ENCODE measurements at regions not wholly inside any gene's neighbourhood (a gene's known extent, or its start where the extent isn't known, plus 50 kb on each side); places are given as distances from the start of the nearest gene placed in this dataset.
"Not testable (repeated sequence)": the region's sequence is repeated elsewhere in the genome, so short reads cannot be mapped to it uniquely, and the experiment has no call there.

DNA sequence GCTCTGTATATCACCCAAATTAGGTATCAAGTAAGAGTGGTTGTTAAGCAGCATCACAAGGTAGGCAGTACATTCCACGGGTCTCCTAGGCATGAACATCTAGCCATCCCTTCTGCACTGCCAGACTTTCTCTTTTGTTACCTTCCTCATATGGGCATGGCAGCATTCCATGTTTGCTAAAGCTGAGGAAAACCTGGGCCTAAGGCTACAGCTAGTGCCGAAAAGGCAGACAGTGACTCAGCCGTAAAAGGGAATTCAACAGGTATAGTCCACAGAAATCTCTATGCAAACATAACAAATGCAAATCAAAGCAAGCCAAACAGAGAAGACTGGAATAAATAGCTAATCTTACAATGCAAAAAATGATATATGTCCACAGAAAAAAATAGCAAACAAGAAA is 645.4 kb downstream of the ZBBX start:
- no peak for DNase-seq (ENCODE audit: extremely low read depth in 1 of 11, low read depth in 9 of 11, low spot score in 4 of 11)

DNA sequence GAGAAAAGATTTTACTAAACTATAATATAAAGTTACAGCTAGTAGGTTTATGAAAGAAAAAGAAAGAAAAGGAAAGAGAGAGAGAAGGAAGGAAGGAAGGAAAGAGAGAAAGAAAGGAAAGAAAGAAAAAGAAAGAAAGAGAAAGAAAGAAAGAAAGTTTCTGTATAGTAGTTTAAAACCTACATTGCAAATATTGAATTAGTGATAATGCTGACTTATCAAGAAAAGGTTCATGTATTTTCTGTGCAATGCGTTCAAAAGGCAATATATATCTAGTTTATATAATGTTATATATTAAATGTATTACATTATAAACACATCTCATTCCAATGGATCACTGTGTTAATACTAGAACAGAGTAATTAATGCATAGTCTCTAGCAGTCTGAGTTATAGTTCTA is 648.4 kb downstream of the ZBBX start:
- no peak for DNase-seq (ENCODE audit: extremely low read depth in 1 of 11, low read depth in 9 of 11, low spot score in 4 of 11)

DNA sequence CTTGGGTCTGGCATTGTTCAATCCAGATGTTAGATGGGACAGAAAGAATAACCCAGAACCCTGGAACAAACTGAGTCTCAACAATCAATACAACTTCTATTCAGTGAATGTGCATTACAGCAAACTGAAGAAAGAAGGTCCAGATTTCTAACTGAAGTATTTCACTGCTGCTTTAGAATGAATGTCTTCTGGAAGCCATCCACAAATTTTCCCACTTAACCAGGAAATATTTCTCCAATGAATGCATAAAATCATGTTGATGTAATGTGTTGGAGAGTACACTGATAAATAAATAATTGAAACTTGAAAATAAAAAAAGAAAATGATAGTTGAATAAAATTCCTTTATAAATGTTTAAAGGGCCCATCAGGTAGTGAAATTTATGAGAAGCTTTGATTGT is 658.6 kb downstream of the ZBBX start:
- no peak for DNase-seq (ENCODE audit: extremely low read depth in 1 of 11, low read depth in 9 of 11, low spot score in 4 of 11)

DNA sequence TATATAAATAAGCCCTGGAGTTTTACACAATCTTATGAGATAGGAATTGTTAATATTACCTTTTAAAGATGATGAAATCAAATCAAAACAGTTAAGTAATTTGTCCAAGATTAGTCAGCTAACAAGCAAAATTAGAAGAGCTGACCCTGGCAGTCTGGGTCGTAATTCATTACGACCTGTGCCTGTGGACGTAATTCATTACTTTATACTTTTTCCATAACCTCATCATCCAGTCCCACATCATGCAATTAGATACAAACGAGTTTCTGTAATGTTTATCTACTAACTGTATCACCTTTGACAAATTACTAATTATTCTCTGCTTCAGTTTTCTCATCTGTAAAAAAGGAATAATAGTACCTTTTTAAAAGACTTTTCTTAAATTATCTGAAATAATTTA is 665.9 kb downstream of the ZBBX start:
- DNase-seq (ENCODE audit: extremely low read depth in 1 of 11, low read depth in 9 of 11, low spot score in 4 of 11): no peak

DNA sequence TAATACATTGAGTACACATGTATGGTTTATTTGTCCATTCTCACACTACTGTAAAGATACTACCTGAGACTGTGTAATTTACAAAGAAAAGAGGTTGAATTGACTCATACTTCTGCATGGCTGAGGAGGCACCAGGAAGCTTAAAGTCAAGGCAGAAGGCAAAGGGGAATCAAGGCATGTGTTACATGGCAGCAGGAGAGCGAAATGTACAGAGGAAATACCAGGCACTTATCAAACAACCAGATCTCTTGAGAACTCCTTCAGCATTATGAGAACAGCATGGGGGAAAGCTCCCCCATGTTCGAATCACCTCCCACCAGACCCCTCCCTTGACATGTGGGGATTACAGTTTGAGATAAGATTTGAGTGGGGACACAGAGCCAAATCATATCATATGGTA is 666.3 kb downstream of the ZBBX start:
- DNase-seq (ENCODE audit: extremely low read depth in 1 of 11, low read depth in 9 of 11, low spot score in 4 of 11): no peak

DNA sequence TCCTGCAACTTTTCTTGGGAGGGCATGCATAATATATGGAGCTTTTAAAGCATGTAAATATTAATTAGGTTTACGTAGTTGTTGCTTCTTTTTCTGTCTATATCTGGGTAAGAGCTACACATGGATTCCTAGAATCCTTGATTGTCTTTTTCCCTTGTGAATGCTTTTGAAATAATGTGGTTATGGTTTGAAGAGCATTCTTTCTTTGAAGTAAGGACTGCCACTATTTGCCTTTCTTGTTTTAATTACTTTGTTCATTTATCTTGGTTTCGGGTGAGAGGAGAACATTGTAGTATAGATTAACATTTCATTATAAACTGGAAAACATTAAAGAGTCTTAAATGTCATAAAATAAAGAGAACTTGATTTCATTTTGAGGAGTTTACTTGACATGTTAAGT is 674.0 kb downstream of the ZBBX start:
- no peak for DNase-seq (ENCODE audit: extremely low read depth in 1 of 11, low read depth in 9 of 11, low spot score in 4 of 11)

DNA sequence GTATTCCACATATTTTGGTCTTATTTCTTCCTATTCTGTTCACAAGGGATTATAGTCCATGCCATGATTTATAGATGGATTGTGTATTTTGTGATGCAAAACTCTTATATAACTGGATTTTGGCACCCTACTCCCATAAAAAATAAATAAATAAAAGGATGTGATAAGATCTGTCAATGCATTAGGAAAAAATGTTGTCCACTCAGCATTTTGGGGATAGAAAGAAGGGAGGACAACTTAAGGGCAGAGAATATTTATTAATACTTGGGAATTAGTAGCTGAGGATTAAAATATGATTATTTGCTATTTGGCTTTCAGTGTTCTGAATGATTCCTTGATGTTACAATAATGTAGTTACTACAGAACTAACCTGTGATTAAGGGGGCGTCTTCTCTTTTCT is 682.6 kb downstream of the ZBBX start:
- DNase-seq (ENCODE audit: extremely low read depth in 1 of 11, low read depth in 9 of 11, low spot score in 4 of 11): no peak

DNA sequence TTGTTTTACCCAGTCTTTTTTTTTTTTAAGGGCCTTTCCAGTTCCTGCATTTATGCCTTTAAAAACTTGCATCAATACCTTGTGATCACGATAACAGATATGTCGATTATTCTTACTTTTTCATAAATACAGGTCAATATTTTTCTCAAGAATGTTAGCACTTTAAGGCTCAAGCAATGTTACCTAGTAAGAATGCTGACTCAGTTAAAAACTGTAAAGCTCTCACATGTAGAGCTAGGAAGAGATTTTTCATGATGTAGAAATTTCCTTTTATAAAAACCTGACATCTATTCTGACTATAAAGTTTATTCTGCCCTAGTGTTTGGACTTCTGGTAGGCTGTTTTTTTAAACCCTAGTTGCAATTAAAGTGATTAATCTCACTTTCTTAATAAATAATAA is 684.0 kb downstream of the ZBBX start:
- no peak for DNase-seq (ENCODE audit: extremely low read depth in 1 of 11, low read depth in 9 of 11, low spot score in 4 of 11)

DNA sequence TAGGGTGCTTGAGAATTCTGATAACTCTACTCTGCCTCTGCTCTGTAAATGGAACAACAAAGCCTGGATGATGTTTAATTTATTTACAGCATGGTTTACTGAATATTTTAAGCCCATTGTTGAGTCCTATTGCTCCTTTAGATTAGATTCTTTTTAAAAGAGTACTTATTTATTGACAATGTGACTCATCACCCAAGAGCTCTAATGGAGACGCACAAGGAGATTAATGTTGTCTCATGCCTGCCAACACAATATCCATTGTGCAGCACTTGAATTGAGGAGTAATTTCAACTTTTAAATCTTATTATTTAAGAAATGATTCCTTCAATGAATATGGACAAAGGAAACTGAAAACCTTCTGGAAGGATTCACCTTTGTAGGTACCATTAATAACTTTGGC is 691.4 kb downstream of the ZBBX start:
- no peak for DNase-seq (ENCODE audit: extremely low read depth in 1 of 11, low read depth in 9 of 11, low spot score in 4 of 11)

DNA sequence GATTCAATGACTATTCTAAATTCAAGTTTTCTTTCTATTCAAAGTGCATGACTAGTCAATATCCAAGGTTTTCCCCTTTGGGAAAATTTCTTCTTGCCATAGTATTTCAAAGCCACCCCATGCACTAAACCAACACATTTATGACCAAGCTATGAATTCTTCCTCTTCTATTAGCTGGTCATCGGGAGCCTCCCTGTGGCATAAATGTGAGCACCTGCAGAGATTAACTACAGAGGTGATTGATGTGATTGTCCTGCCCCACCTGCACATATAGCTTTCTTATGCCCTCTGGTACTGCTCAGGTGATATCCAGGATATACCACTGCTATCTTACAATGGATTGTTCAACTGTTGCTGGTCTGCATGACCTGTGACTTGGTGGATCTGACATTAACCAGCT is 694.9 kb downstream of the ZBBX start:
- DNase-seq (ENCODE audit: extremely low read depth in 1 of 11, low read depth in 9 of 11, low spot score in 4 of 11): no peak

DNA sequence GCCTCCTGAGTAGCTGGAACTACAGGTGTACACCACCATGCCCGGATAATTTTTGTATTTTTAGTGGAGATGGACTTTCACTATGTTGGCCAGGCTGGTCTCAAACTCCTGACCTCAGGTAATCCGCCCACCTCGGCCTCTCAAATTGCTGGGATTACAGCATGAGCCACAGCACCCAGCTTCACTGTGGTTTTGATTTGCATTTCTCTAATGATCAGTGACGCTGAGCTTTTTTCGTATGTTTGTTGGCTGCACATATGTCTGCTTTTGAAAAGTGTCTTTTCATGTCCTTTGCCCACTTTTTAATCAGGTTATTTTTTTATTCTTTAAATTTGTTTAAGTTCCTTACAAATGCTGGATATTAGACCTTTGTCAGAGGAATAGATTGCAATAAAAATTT is 696.0 kb downstream of the ZBBX start:
- not testable (repeated sequence) for DNase-seq (ENCODE audit: extremely low read depth in 1 of 11, low read depth in 9 of 11, low spot score in 4 of 11)

DNA sequence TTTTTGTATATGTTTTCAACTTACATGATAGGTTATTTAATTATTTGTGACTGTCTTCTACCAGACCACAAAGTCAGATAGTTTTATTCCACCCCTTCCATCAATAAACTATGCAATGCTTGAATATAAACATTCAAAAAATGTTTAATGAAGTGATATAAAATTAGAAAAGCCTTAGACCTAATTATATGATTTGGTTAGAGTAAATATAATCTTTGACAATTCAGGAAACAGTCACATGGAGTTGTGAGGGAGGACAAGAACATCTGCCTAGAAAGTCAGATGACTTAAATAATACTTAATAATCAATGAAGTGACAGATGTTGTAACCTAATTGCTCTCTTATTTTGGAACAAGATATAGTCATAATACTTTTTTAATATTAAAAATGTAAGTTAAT is 710.3 kb downstream of the ZBBX start:
- DNase-seq (ENCODE audit: extremely low read depth in 1 of 11, low read depth in 9 of 11, low spot score in 4 of 11): no peak

DNA sequence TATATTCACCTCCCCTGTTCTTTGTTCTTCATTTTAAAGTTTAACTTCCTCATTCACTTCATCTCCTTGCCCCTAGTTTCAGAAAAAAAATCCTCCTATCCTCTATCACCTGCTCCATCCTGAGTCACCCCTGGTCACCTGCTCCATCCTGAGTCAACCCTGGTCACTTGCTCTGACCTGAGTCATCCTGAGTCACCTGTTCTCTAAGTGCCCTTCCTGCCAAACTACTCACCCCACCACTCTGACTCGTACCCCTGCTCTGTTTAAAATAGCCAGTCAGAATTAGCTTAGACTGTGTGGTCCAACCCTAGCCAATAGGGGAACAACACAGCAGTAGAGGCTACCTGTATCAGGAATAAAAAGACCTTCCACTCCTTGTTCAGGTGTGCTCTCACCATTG is 716.9 kb downstream of the ZBBX start:
- DNase-seq (ENCODE audit: extremely low read depth in 1 of 11, low read depth in 9 of 11, low spot score in 4 of 11): no peak

DNA sequence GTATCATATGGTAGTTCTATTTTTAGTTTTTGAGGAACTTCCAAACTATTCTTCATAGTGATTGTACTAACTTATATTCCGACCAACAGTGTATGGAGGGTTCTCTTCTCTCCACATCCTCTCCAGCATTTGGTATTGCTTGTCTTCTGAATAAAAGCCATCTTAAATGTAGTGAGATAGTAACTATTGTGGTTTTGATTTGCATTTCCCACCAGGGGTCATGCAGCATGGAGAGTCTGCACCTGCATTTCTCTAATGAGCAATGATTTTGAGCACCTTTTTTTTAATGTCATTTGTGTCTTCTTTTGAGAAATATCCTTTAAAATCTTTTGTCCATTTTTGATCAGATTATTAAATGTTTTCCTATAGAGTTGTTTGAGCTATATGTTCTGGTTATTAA is 718.5 kb downstream of the ZBBX start:
- DNase-seq (ENCODE audit: extremely low read depth in 1 of 11, low read depth in 9 of 11, low spot score in 4 of 11): no peak

DNA sequence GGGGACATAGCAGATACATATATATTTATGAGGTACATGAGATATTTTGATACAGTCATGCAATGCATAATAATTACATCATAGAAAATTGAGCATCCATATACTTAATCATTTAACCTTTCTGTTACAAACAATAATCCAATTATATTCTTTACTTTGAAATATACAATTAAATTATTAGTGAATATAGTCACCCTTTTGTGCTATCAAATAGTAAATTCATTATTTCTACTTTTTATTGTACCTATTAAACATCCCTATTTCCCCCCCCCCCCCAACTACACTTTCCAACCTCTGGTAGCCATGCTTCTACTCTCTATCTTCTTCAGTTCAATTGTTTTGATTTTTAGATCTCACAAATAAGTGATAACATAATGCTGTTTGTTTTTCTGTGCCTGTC is 719.1 kb downstream of the ZBBX start:
- no peak for DNase-seq (ENCODE audit: extremely low read depth in 1 of 11, low read depth in 9 of 11, low spot score in 4 of 11)

DNA sequence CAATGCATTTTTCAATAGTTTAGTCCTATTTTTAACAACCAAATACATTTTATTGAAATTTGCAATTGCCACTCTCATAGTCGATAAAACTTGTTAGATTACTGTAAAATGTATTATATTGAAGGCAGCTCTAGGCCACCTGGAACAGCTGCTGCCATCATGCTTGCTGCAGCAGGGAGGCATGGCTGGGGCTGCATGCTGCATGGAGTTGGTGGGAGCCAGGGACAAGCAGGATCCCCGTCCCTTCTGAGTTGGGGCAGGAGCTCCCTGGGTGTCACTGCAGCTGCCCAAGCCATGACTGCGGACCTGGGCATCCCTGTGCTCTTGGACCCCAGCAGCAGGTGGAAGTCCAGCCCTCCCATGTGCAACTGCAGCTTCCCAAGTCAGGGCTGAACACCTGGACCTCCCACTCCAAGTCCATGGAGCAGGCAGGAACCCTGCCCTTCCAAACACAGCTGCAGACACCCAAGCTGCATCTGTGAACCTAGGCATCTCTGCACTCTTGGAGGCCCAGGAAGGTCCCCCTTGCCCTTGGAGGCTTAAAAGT is 742.0 kb downstream of the ZBBX start:
- DNase-seq (ENCODE audit: extremely low read depth in 1 of 11, low read depth in 9 of 11, low spot score in 4 of 11): no peak

DNA sequence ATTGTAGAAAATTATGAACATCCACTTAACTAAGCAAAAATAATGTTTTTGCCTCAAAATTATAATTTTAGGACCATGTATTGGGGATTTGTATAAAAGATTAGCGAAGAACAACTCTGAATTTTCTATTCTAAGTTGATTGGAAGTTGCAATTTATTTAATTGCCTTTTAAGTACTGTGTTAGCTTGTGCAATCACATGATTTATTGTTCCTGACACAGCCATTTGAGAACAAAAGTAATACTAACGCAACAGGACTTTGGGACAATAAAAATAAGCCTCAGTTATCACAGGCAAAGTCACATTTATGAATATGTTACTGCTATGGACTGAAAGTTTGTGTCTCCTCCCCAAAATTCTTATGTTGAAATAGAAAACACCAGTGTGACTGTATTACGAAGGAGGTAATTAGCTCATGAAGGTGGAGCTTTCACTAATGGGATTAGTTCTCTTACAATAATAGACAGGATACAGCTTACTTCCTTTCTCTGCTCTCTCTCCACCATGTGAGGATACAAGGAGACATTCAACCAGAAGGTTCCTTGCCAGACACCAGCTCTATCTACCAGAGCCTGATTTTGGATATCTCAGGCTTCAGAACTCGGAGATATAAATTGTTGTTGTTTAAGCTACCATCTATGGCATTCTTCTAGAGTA is 745.9 kb downstream of the ZBBX start:
- DNase-seq (ENCODE audit: extremely low read depth in 1 of 11, low read depth in 9 of 11, low spot score in 4 of 11): no peak

DNA sequence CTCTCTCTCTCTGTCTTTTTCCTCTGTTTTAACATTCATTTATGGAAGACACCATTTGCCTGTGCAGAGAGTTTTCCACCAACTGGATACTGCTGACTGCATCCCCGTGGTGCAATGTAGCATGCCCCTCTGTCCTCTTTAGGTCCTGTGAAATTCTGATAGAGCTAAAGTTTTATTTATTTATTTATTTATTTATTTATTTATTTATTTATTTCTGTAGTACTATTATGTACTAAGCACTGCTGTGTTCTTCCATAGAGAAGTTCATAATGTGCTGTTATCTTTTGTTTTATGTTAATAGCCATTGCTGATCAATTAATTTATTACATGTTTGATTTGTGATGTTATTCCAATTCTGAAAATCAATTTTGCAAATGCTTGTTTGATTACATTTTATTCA is 749.9 kb downstream of the ZBBX start:
- no peak for DNase-seq (ENCODE audit: extremely low read depth in 1 of 11, low read depth in 9 of 11, low spot score in 4 of 11)

DNA sequence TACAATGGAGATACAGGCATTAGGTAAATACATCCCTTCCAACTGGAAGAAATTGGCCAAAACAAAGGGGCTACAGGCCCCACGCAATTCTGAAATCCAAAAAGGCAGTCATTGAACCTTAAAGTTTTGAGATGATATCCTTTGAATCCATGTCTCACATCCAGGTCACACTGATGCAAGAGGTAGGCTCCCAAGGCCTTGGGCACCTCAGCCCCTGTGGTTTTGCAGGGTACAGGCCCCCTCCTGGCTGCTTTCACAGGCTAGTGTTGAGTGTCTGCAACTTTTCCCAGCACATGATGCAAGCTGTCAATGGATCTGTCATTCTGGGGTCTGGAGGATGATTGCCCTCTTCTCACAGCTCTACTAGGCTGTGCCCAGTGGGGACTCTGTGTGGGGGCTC is 766.7 kb downstream of the ZBBX start:
- no peak for DNase-seq (ENCODE audit: extremely low read depth in 1 of 11, low read depth in 9 of 11, low spot score in 4 of 11)

DNA sequence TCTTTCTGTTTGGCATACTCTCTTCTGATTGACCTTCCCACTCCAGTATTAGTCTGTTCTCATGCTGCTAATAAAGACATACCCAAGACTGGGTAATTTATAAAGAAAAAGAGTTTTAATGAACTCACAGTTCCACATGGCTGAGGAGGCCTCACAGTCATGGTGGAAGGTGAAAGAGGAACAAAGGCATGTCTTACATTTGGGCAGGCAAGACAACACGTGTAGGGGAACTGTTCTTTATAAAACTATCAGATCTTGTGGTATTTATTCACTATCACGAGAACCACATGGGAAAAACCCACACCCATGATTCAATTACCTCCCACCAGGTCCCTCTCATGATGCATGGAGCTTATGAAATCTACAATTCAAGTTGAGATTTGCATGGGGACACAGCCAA is 767.3 kb downstream of the ZBBX start:
- not testable (repeated sequence) for DNase-seq (ENCODE audit: extremely low read depth in 1 of 11, low read depth in 9 of 11, low spot score in 4 of 11)

DNA sequence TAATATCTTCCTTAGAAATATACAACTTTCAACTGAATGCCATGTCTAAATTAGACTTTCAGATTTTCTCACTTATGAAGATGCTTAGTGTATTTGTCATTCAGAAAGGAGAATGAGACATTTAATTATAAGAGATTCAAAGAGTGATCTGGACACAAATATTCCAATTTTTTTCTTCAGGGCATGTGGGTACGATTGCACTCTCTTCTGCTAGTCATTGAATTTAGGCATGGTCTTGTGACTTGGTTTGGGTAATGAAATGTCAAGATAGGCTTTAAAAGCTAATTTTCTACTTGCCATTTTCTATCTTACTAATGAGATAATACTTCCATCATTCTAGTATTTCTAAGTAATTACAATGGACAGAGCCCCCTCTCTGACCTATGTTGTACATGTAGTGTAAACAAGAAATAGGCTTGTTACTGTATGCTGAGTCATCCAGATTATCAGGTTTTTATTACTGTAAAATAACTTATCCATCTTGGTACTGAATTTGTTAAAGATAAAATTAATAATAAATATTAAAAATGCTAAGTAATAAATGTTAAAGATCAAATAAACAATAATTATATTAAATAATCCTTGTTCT is 770.8 kb upstream of the BCHE start:
- no peak for DNase-seq (ENCODE audit: extremely low read depth in 1 of 11, low read depth in 9 of 11, low spot score in 4 of 11)

Measured in renal cortex interstitium (tissue), 11 donors.